IMR-90 (cell line): ENCODE measurements at regions not wholly inside any gene's neighbourhood (a gene's known extent, or its start where the extent isn't known, plus 50 kb on each side); places are given as distances from the start of the nearest gene placed in this dataset.

Experiments used
- ATAC-seq: fragments of 200-7000 bp; cut with Tn5 transposase; 2 replicates; pipeline ENCODE4 v1.9.1; 2020; ENCODE audit warnings: low read depth, mild to moderate bottlenecking, moderate library complexity
- BruUV-seq: library from RNA; stranded (reverse); fragments of 400-500 nt; replicated peaks from 2 replicates; lab custom pipeline; 2021; lab: Mats Ljungman, UMichigan
- CTCF ChIA-PET: fragments of 300-600 bp; formaldehyde crosslinking; extraction: SDS; loops from one replicate; lab custom pipeline; 2021; ENCODE audit warnings: antibody characterized with exemption; lab: Yijun Ruan, JAX
- POLR2A ChIA-PET: fragments of 300-600 bp; sonication (Branson Sonifier 250); formaldehyde crosslinking; loops from one replicate; lab custom pipeline; 2022; ENCODE audit warnings: antibody characterized with exemption; ENCODE audit not compliant: unreplicated experiment; lab: Charles Lee
- DNase-seq: peaks from one replicate; pipeline ENCODE4 v3.0.0; 2013
- H2AFZ ChIP-seq: replicated peaks from 2 replicates; pipeline ENCODE3; 2013; ENCODE audit warnings: low read length, mild to moderate bottlenecking; ENCODE audit not compliant: poor library complexity
- H2AK5ac ChIP-seq: 2 replicates; pipeline ENCODE4 v1.6.1; 2013; ENCODE audit warnings: low read depth, low read length, inconsistent platforms
- H2AK9ac ChIP-seq: replicated peaks from 2 replicates; pipeline ENCODE3; 2013; ENCODE audit warnings: mild to moderate bottlenecking, low read depth, low read length, moderate library complexity; ENCODE audit not compliant: poor library complexity
- H2BK120ac ChIP-seq: 2 replicates; pipeline ENCODE4 v1.6.1; 2013; ENCODE audit warnings: low read depth, low read length, inconsistent platforms
- H2BK15ac ChIP-seq: 3 replicates; pipeline ENCODE4 v1.6.1; 2013; ENCODE audit warnings: low read depth, low read length, inconsistent platforms
- H2BK20ac ChIP-seq: 2 replicates; pipeline ENCODE4 v1.6.1; 2013; ENCODE audit warnings: low read depth, mild to moderate bottlenecking, inconsistent platforms, low read length, moderate library complexity
- H2BK5ac ChIP-seq: 2 replicates; pipeline ENCODE4 v1.6.1; 2013; ENCODE audit warnings: mild to moderate bottlenecking, low read depth, low read length, inconsistent platforms; ENCODE audit not compliant: poor library complexity, severe bottlenecking
- H3K14ac ChIP-seq: replicated peaks from 2 replicates; pipeline ENCODE4 v1.6.1; 2013; ENCODE audit warnings: low read depth, low read length, inconsistent platforms
- H3K18ac ChIP-seq: 2 replicates; pipeline ENCODE4 v1.6.1; 2013; ENCODE audit warnings: low read depth, low read length, control low read depth
- H3K23ac ChIP-seq: 2 replicates; pipeline ENCODE4 v1.6.1; 2013; ENCODE audit warnings: low read depth, low read length, inconsistent platforms
- H3K27ac ChIP-seq: 2 replicates; pipeline ENCODE4 v1.5.1; 2013; ENCODE audit warnings: mild to moderate bottlenecking, control low read depth, low read length; ENCODE audit not compliant: insufficient read depth
- H3K27me3 ChIP-seq: 2 replicates; pipeline ENCODE4 v1.6.1; 2013; ENCODE audit warnings: low read length; ENCODE audit not compliant: control insufficient read depth, insufficient read depth
- H3K36me3 ChIP-seq: 2 replicates; pipeline ENCODE4 v1.6.1; 2013; ENCODE audit warnings: low read length, mixed read lengths; ENCODE audit not compliant: control insufficient read depth, insufficient read depth
- H3K4ac ChIP-seq: 2 replicates; pipeline ENCODE4 v1.6.1; 2013; ENCODE audit warnings: low read depth, low read length, inconsistent platforms
- H3K4me1 ChIP-seq: 2 replicates; pipeline ENCODE4 v1.6.1; 2013; ENCODE audit warnings: low read length, mixed read lengths; ENCODE audit not compliant: control insufficient read depth, insufficient read depth
- H3K4me2 ChIP-seq: 2 replicates; pipeline ENCODE4 v1.6.1; 2013; ENCODE audit warnings: low read depth, mild to moderate bottlenecking, control low read depth, low read length, moderate library complexity
- H3K4me3 ChIP-seq: 2 replicates; pipeline ENCODE4 v1.5.1; 2013; ENCODE audit warnings: low read depth, mild to moderate bottlenecking, control low read depth, low read length, moderate library complexity; ENCODE audit not compliant: insufficient read depth
- H3K56ac ChIP-seq: 2 replicates; pipeline ENCODE4 v1.6.1; 2013; ENCODE audit warnings: low read length, inconsistent platforms; ENCODE audit not compliant: insufficient read depth; ENCODE audit errors: extremely low read depth
- H3K79me1 ChIP-seq, 2 experiments: 2 replicates each; pipeline ENCODE4 v1.6.1; 2013; ENCODE audit warnings: low read length in 2 of 2, inconsistent platforms in 1 of 2, low read depth in 1 of 2
- H3K9ac ChIP-seq: 2 replicates; pipeline ENCODE4 v1.6.1; 2013; ENCODE audit warnings: low read depth, low read length, control low read depth
- H3K9me1 ChIP-seq: 2 replicates; pipeline ENCODE4 v1.6.1; 2013; ENCODE audit warnings: low read length, inconsistent platforms; ENCODE audit not compliant: insufficient read depth
- H3K9me3 ChIP-seq: 2 replicates; pipeline ENCODE4 v1.6.1; 2013; ENCODE audit warnings: low read length; ENCODE audit not compliant: control insufficient read depth, insufficient read depth
- H4K20me1 ChIP-seq: 2 replicates; pipeline ENCODE4 v1.6.1; 2013; ENCODE audit warnings: low read length, inconsistent platforms; ENCODE audit not compliant: insufficient read depth
- H4K5ac ChIP-seq: 2 replicates; pipeline ENCODE4 v1.6.1; 2013; ENCODE audit warnings: mild to moderate bottlenecking, low read depth, low read length, control low read depth
- H4K8ac ChIP-seq, 2 experiments: 2 replicates each; pipeline ENCODE4 v1.6.1; 2013; ENCODE audit warnings: low read depth in 2 of 2, low read length in 2 of 2, control low read depth in 1 of 2, inconsistent platforms in 1 of 2
- H4K91ac ChIP-seq: 2 replicates; pipeline ENCODE4 v1.6.1; 2013; ENCODE audit warnings: low read depth, low read length, inconsistent platforms; ENCODE audit not compliant: insufficient read depth
- BHLHE40 ChIP-seq: fragments of 150-350 bp; IDR thresholded peaks from 2 replicates; pipeline ENCODE4 v1.6.1; 2016; ENCODE audit warnings: mild to moderate bottlenecking, low read depth, low read length
- CHD1 ChIP-seq: IDR thresholded peaks from 2 replicates; pipeline ENCODE4 v1.6.1; 2012; ENCODE audit warnings: low read depth, low read length, improper control_type of control experiment
- CTCF ChIP-seq: conservative IDR thresholded peaks from 2 replicates; pipeline ENCODE4 v1.5.1; 2012; ENCODE audit warnings: mild to moderate bottlenecking, low read depth, low read length, improper control_type of control experiment
- ELK1 ChIP-seq: fragments of 150-350 bp; IDR thresholded peaks from 2 replicates; pipeline ENCODE4 v1.6.1; 2016; ENCODE audit warnings: low read depth, mild to moderate bottlenecking, low read length, moderate library complexity, borderline replicate concordance
- FOS ChIP-seq: fragments of 150-350 bp; IDR thresholded peaks from 2 replicates; pipeline ENCODE4 v1.6.1; 2016; ENCODE audit warnings: low read depth, low read length
- MAFK ChIP-seq: IDR thresholded peaks from 2 replicates; pipeline ENCODE4 v1.6.1; 2012; ENCODE audit warnings: low read depth, low read length, improper control_type of control experiment
- MAZ ChIP-seq: IDR thresholded peaks from 2 replicates; pipeline ENCODE4 v1.6.1; 2012; ENCODE audit warnings: low read depth, mild to moderate bottlenecking, low read length, improper control_type of control experiment, moderate library complexity, borderline replicate concordance
- POLR2A ChIP-seq: IDR thresholded peaks from 2 replicates; pipeline ENCODE4 v1.6.1; 2012; ENCODE audit warnings: mild to moderate bottlenecking, low read depth, low read length
- RAD21 ChIP-seq: IDR thresholded peaks from 2 replicates; pipeline ENCODE4 v1.6.1; 2012; ENCODE audit warnings: low read length, improper control_type of control experiment
- RCOR1 ChIP-seq: IDR thresholded peaks from 2 replicates; pipeline ENCODE4 v1.6.1; 2012; ENCODE audit warnings: mild to moderate bottlenecking, low read length, improper control_type of control experiment; ENCODE audit not compliant: insufficient replicate concordance
- RFX5 ChIP-seq: IDR thresholded peaks from 2 replicates; pipeline ENCODE4 v1.8.0; 2012; ENCODE audit warnings: low read depth, mild to moderate bottlenecking, low read length, moderate library complexity
- WGBS, 2 experiments: methylation state at CpG; one replicate each; pipeline versions ENCODE4 v1.1.5 to v1.1.7; 2013; ENCODE audit warnings: missing lambda C conversion rate in 2 of 2; ENCODE audit not compliant: insufficient read length in 1 of 2; ENCODE audit errors: extremely low coverage in 2 of 2; 5-methylcytosine and 5-hydroxymethylcytosine counted together
- dilution Hi-C: fragments of 300-500 bp; cut with HindIII; formaldehyde crosslinking; loops from one replicate; pipeline ENCODE4 v1.14.3; 2018; ENCODE audit warnings: low sequenced_read_pairs; ENCODE audit not compliant: unreplicated experiment
- in situ Hi-C: fragments of 300-500 bp; cut with MboI; formaldehyde crosslinking; loops from 3 replicates; pipeline ENCODE4 v1.14.3; 2019; ENCODE audit warnings: low sequenced_read_pairs, inconsistent platforms, mixed read lengths
- intact Hi-C: fragments of 100-400 bp; cut with micrococcal nuclease; formaldehyde crosslinking; loops from 2 replicates; pipeline ENCODE4 v1.10.0; 2022

GRCh38 chr1:169013821-169014220, 92.7 kb upstream of the ATP1B1 start:
- no TSS peak for BruUV-seq
- H3K9me3 ChIP-seq = no peaks in the 10 kb centered on the region
- H2BK120ac ChIP-seq = no peak overlapping the region
- no peaks in the 10 kb centered on the region for H3K36me3 ChIP-seq
- dilution Hi-C loops (no loop called here), intact Hi-C loops (no loop called here), in situ Hi-C loops (loop anchor here (10.0 kb wide), 1 partner anchor 61 kb away; no protein-coding TSS in a partner anchor)
- no peaks in the 10 kb centered on the region for H3K4me1 ChIP-seq
- H2BK15ac ChIP-seq = no peak overlapping the region
- no peak overlapping the region for H3K56ac ChIP-seq
- no peak overlapping the region for H3K4me3 ChIP-seq
- H3K27me3 ChIP-seq = no peaks in the 10 kb centered on the region; the same call in 1 of the 2 replicates
- no peaks in the 10 kb centered on the region for H3K79me1 ChIP-seq
- no peak overlapping the region for H4K8ac ChIP-seq
- H3K14ac ChIP-seq = no peak overlapping the region
- no peak overlapping the region for H3K4ac ChIP-seq
- DNase-seq (no peak), ATAC-seq (no peak)
- no CpG with 5 or more reads among the region's 4 CpGs for WGBS, 2 experiments
- ChIA-PET CTCF (no interaction called here), POLR2A (no interaction called here)
- no peak overlapping the region for H3K18ac ChIP-seq
- H3K23ac ChIP-seq = no peak overlapping the region
- H4K91ac ChIP-seq = no peak overlapping the region
- no peak overlapping the region for H2BK20ac ChIP-seq
- H2AK5ac ChIP-seq = no peak overlapping the region
- TF ChIP-seq FOS = no peak
- no peak for TF ChIP-seq CTCF
- no peak for TF ChIP-seq POLR2A
- no peak for TF ChIP-seq RFX5
- no peak for TF ChIP-seq BHLHE40
- TF ChIP-seq ELK1 = no peak
- no peak for TF ChIP-seq RCOR1
- TF ChIP-seq CHD1 = no peak
- TF ChIP-seq MAFK = no peak
- TF ChIP-seq MAZ = no peak
- TF ChIP-seq RAD21 = no peak
- H3K4me2 ChIP-seq = no peak overlapping the region
- H2AFZ ChIP-seq = no peak overlapping the region
- H3K27ac ChIP-seq = no peak overlapping the region
- no peak overlapping the region for H3K9ac ChIP-seq
- H2AK9ac ChIP-seq = no peak overlapping the region
- H2BK5ac ChIP-seq = no peak overlapping the region
- no peaks in the 10 kb centered on the region for H3K9me1 ChIP-seq
- H4K5ac ChIP-seq = no peak overlapping the region
- no peaks in the 10 kb centered on the region for H4K20me1 ChIP-seq
